Glutamatergic neuron (in vitro differentiated cells): ENCODE measurements at regions not wholly inside any gene's neighbourhood (a gene's known extent, or its start where the extent isn't known, plus 50 kb on each side); places are given as distances from the start of the nearest gene placed in this dataset.
A peak's percentile ranks its signal among the peaks of the same experiment; 100 is the strongest.

Experiments used
- DNase-seq: peaks from one replicate; pipeline ENCODE4 v3.0.0; 2022
- H3K27ac Mint-ChIP-seq: one replicate; pipeline ENCODE4 v1.8.0; 2020; ENCODE audit warnings: mild to moderate bottlenecking, mixed read lengths, inconsistent platforms; ENCODE audit not compliant: unreplicated experiment
- H3K27me3 Mint-ChIP-seq: one replicate; pipeline ENCODE4 v1.8.0; 2020; ENCODE audit warnings: mild to moderate bottlenecking, moderate library complexity, mixed read lengths, inconsistent platforms; ENCODE audit not compliant: unreplicated experiment
- H3K36me3 Mint-ChIP-seq: one replicate; pipeline ENCODE4 v1.8.0; 2020; ENCODE audit warnings: mild to moderate bottlenecking, mixed read lengths, inconsistent platforms; ENCODE audit not compliant: unreplicated experiment
- H3K4me1 Mint-ChIP-seq: one replicate; pipeline ENCODE4 v1.8.0; 2020; ENCODE audit warnings: mild to moderate bottlenecking, low read depth, mixed read lengths, inconsistent platforms; ENCODE audit not compliant: unreplicated experiment
- H3K4me3 Mint-ChIP-seq: one replicate; pipeline ENCODE4 v1.8.0; 2020; ENCODE audit warnings: mild to moderate bottlenecking, mixed read lengths, inconsistent platforms; ENCODE audit not compliant: unreplicated experiment
- H3K9me3 Mint-ChIP-seq: one replicate; pipeline ENCODE4 v1.8.0; 2020; ENCODE audit warnings: mild to moderate bottlenecking, moderate library complexity, mixed read lengths, inconsistent platforms; ENCODE audit not compliant: unreplicated experiment
- CTCF ChIP-seq: fragments of 200-600 bp; sonication (generic); IDR thresholded peaks from one replicate; pipeline ENCODE4 v1.5.0; 2021; ENCODE audit not compliant: partially characterized antibody, unreplicated experiment

GRCh38 chr18:46406539-46406932 lies 250.5 kb downstream of the LOXHD1 start:
- H3K4me1 Mint-ChIP-seq: peaks cover 63% of the 10 kb centered on the region
- H3K36me3 Mint-ChIP-seq: peaks cover 5% of the 10 kb centered on the region
- H3K9me3 Mint-ChIP-seq: peaks cover 8% of the 10 kb centered on the region
- no peak for TF ChIP-seq CTCF
- no peak overlapping the region for H3K27ac Mint-ChIP-seq
- no peak for DNase-seq
- H3K27me3 Mint-ChIP-seq: peaks cover 9% of the 10 kb centered on the region
- H3K4me3 Mint-ChIP-seq: no peak overlapping the region

DNA sequence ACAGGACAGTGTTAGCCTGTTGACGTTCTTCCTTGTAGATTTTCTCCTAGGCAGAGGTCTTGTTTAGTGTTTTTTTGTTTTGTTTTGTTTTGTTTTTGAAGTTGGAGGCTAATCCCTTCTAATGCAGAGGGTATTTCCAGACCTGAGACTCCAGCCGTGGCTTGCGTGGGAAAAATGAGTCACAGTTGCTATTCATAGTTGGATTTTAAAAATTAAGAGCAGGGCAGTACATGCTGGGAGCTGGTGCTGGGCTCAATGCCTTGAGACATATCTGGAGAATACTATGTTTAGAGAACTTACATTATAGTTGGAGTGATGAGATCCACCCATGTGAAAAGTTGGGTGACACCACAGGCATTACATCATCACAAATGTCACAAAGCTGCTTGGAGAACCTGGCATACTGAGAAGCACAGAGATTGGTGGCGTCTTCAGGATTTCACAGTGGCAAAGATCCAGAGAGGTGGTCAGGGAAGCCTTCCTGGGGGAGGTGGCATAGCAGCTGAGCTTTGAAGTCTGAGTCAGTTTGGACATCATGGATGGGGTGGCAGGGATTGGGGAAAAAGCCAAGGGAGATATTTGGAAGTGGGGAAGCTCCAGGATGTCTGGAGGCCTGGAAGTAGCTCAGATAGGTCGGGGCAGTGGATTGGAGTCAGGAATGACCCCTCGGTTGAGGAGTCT lies 249.4 kb downstream of the LOXHD1 start:
- H3K4me1 Mint-ChIP-seq: peaks cover 63% of the 10 kb centered on the region
- H3K36me3 Mint-ChIP-seq: peaks cover 5% of the 10 kb centered on the region
- DNase-seq: no peak
- TF ChIP-seq CTCF: no peak
- H3K27me3 Mint-ChIP-seq: peaks cover 11% of the 10 kb centered on the region
- no peak overlapping the region for H3K27ac Mint-ChIP-seq
- no peak overlapping the region for H3K4me3 Mint-ChIP-seq
- peaks cover 8% of the 10 kb centered on the region for H3K9me3 Mint-ChIP-seq

- no peak for DNase-seq
- Mint-ChIP-seq H3K4me3 (no peak overlapping the region), H3K36me3 (peaks cover 5% of the 10 kb centered on the region), H3K4me1 (peaks cover 62% of the 10 kb centered on the region), H3K27me3 (peaks cover 11% of the 10 kb centered on the region), H3K27ac (no peak overlapping the region), H3K9me3 (peaks cover 8% of the 10 kb centered on the region)
- TF ChIP-seq CTCF: peak; percentile 29
Measured at GRCh38 chr18:46408334-46408987, 248.6 kb downstream of the LOXHD1 start.

DNA sequence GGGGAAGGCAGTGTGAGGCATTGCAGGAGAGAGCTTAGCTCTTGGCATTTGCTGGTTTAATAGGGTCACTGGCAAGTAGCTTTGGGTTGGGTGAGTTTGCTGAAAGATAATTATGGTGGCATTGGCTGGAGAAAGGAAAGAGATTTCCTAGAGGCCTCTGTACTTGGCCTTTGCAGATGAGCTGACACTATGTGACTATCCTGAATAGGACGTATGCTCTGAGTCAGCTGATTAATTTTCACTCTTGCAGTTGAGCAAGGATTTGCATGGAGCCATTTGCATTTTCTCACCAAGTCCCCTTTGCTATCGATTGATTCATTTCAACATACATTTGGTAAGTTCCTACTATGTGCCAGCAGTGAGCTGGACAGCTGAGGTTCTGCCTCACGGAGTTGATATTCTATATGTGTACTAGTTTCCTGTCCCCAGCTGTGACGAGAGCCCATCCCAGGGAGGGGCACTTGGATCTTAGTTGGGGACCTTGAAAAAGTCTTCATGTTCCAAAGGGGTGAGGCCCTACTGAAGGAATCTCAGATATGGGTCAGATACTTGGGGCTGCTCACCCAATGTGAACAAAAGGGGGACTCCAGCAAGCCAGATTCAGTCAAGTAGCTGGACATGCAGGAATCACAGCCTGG lies 245.7 kb downstream of the LOXHD1 start:
- TF ChIP-seq CTCF: no peak
- no peak for DNase-seq
- Mint-ChIP-seq H3K4me1 (peaks cover 63% of the 10 kb centered on the region), H3K4me3 (no peak overlapping the region), H3K27ac (peak overlapping the region; percentile 10), H3K27me3 (peaks cover 17% of the 10 kb centered on the region), H3K9me3 (peaks cover 10% of the 10 kb centered on the region), H3K36me3 (peaks cover 5% of the 10 kb centered on the region)
